ENCODE measurements at regions not wholly inside any gene's neighbourhood (a gene's known extent, or its start where the extent isn't known, plus 50 kb on each side); places are given as distances from the start of the nearest gene placed in this dataset.

GRCh38 chr6:170186006-170186935 lies 104.6 kb downstream of the DLL1 start:
- H3K27ac ChIP-seq (ENCODE audit: low read depth, low read length): no peak overlapping the region
- H3K4me3 ChIP-seq (ENCODE audit: low read depth, low read length): no peak overlapping the region
- DNase-seq (ENCODE audit: low read depth, low spot score): no peak
- H3K27me3 ChIP-seq (ENCODE audit: control insufficient read depth, insufficient read depth, low read length): no peaks in the 10 kb centered on the region
- H3K9me3 ChIP-seq (ENCODE audit: control insufficient read depth, insufficient read depth, low read length): peaks cover 80% of the 10 kb centered on the region
- TF ChIP-seq CTCF (IDR thresholded peaks at IDR 0.05; ENCODE audit: low read depth, low read length): no peak
- ChIA-PET POLR2A (no interaction called here), CTCF (no interaction called here)

GRCh38 chr6:170185175-170185978 lies 105.5 kb downstream of the DLL1 start:
- Histone ChIP-seq H3K27me3 (ENCODE audit: control insufficient read depth, insufficient read depth, low read length) (no peaks in the 10 kb centered on the region), H3K27ac (ENCODE audit: low read depth, low read length) (no peak overlapping the region), H3K9me3 (ENCODE audit: control insufficient read depth, insufficient read depth, low read length) (peaks cover 87% of the 10 kb centered on the region), H3K4me3 (ENCODE audit: low read depth, low read length) (no peak overlapping the region)
- no peak for DNase-seq (ENCODE audit: low read depth, low spot score)
- no peak for TF ChIP-seq CTCF (IDR thresholded peaks at IDR 0.05; ENCODE audit: low read depth, low read length)
- ChIA-PET CTCF (no interaction called here), POLR2A (no interaction called here)

- no peak for TF ChIP-seq CTCF (IDR thresholded peaks at IDR 0.05; ENCODE audit: low read depth, low read length)
Observed at GRCh38 chr6:170184316-170184715, 106.6 kb downstream of the DLL1 start.

GRCh38 chr6:170183521-170183920 lies 107.4 kb downstream of the DLL1 start:
- no peak for DNase-seq (ENCODE audit: low read depth, low spot score)
- H3K27me3 ChIP-seq (ENCODE audit: control insufficient read depth, insufficient read depth, low read length): no peaks in the 10 kb centered on the region
- no peak for TF ChIP-seq CTCF (IDR thresholded peaks at IDR 0.05; ENCODE audit: low read depth, low read length)
- ChIA-PET POLR2A (no interaction called here), CTCF (no interaction called here)
- H3K4me3 ChIP-seq (ENCODE audit: low read depth, low read length): no peak overlapping the region
- H3K27ac ChIP-seq (ENCODE audit: low read depth, low read length): no peak overlapping the region
- peaks cover 82% of the 10 kb centered on the region for H3K9me3 ChIP-seq (ENCODE audit: control insufficient read depth, insufficient read depth, low read length)

More at GRCh38 chr6:170184316-170184715, 106.6 kb downstream of the DLL1 start:
- Histone ChIP-seq H3K4me3 (ENCODE audit: low read depth, low read length) (no peak overlapping the region), H3K27me3 (ENCODE audit: control insufficient read depth, insufficient read depth, low read length) (no peaks in the 10 kb centered on the region), H3K9me3 (ENCODE audit: control insufficient read depth, insufficient read depth, low read length) (peaks cover 84% of the 10 kb centered on the region), H3K27ac (ENCODE audit: low read depth, low read length) (no peak overlapping the region)
- POLR2A ChIA-PET: no interaction called here
- CTCF ChIA-PET: no interaction called here
- no peak for DNase-seq (ENCODE audit: low read depth, low spot score)

GRCh38 chr6:170182781-170183120 lies 108.1 kb downstream of the DLL1 start:
- DNase-seq (ENCODE audit: low read depth, low spot score): no peak
- CTCF ChIA-PET: no interaction called here
- Histone ChIP-seq H3K27ac (ENCODE audit: low read depth, low read length) (no peak overlapping the region), H3K9me3 (ENCODE audit: control insufficient read depth, insufficient read depth, low read length) (peaks cover 82% of the 10 kb centered on the region), H3K27me3 (ENCODE audit: control insufficient read depth, insufficient read depth, low read length) (no peaks in the 10 kb centered on the region), H3K4me3 (ENCODE audit: low read depth, low read length) (no peak overlapping the region)
- POLR2A ChIA-PET: no interaction called here
- TF ChIP-seq CTCF (IDR thresholded peaks at IDR 0.05; ENCODE audit: low read depth, low read length): no peak
